Duodenal mucosa (tissue), 2 donors: ENCODE measurements at regions not wholly inside any gene's neighbourhood (a gene's known extent, or its start where the extent isn't known, plus 50 kb on each side); places are given as distances from the start of the nearest gene placed in this dataset.

Experiments
- H3K27ac ChIP-seq: one replicate; pipeline ENCODE4 v1.7.0; 2013; ENCODE audit warnings: low read depth, low read length
- H3K27me3 ChIP-seq, 2 donors: one replicate each; pipeline ENCODE4 v1.7.0; 2013; ENCODE audit warnings: low read length in 2 of 2, control low read depth in 1 of 2; ENCODE audit not compliant: insufficient read depth in 2 of 2, control insufficient read depth in 1 of 2
- H3K36me3 ChIP-seq, 2 donors: one replicate each; pipeline ENCODE4 v1.7.0; 2013; ENCODE audit warnings: low read length in 2 of 2, control low read depth in 1 of 2; ENCODE audit not compliant: insufficient read depth in 2 of 2, control insufficient read depth in 1 of 2
- H3K4me1 ChIP-seq, 2 donors: one replicate each; pipeline ENCODE4 v1.7.0; 2013; ENCODE audit warnings: low read length in 2 of 2, control low read depth in 1 of 2; ENCODE audit not compliant: insufficient read depth in 2 of 2, control insufficient read depth in 1 of 2
- H3K4me3 ChIP-seq, 2 donors: one replicate each; pipeline ENCODE4 v1.7.0; 2013; ENCODE audit warnings: low read length in 2 of 2, low read depth in 1 of 2
- H3K9ac ChIP-seq, 2 donors: one replicate each; pipeline ENCODE4 v1.7.0; 2013; ENCODE audit warnings: low read length in 2 of 2, low read depth in 1 of 2
- H3K9me3 ChIP-seq, 2 donors: one replicate each; pipeline ENCODE4 v1.7.0; 2013; ENCODE audit warnings: low read length in 2 of 2, control low read depth in 1 of 2; ENCODE audit not compliant: control insufficient read depth in 1 of 2

- Histone ChIP-seq H3K27ac (no peak overlapping the region), H3K27me3 (no peaks in the 10 kb centered on the region), H3K9me3 (no peaks in the 10 kb centered on the region), H3K4me1 (no peaks in the 10 kb centered on the region), H3K36me3 (no peaks in the 10 kb centered on the region), H3K9ac (no peak overlapping the region), H3K4me3 (no peak overlapping the region)
Measured at GRCh38 chr2:15883684-15884083, 56.7 kb upstream of the MYCN start.

GRCh38 chr2:15884790-15885189 lies 55.6 kb upstream of the MYCN start:
- no peak overlapping the region for H3K4me3 ChIP-seq
- no peak overlapping the region for H3K27ac ChIP-seq
- no peak overlapping the region for H3K9ac ChIP-seq
- H3K36me3 ChIP-seq: no peaks in the 10 kb centered on the region
- no peaks in the 10 kb centered on the region for H3K27me3 ChIP-seq
- no peaks in the 10 kb centered on the region for H3K9me3 ChIP-seq
- H3K4me1 ChIP-seq: peaks cover 0 to 9% of the 10 kb centered on the region in 2 donors

GRCh38 chr2:15886231-15886630 lies 54.1 kb upstream of the MYCN start:
- Histone ChIP-seq H3K9ac (no peak overlapping the region), H3K27ac (no peak overlapping the region), H3K36me3 (no peaks in the 10 kb centered on the region), H3K4me3 (no peak overlapping the region), H3K27me3 (no peaks in the 10 kb centered on the region), H3K9me3 (no peaks in the 10 kb centered on the region), H3K4me1 (peaks cover 0 to 16% of the 10 kb centered on the region in 2 donors)

- Histone ChIP-seq H3K27ac (no peak overlapping the region), H3K4me1 (peaks cover 0 to 16% of the 10 kb centered on the region in 2 donors), H3K36me3 (no peaks in the 10 kb centered on the region), H3K9me3 (no peaks in the 10 kb centered on the region), H3K9ac (no peak overlapping the region), H3K4me3 (no peak overlapping the region), H3K27me3 (no peaks in the 10 kb centered on the region)
Measured at GRCh38 chr2:15889442-15890123, 50.8 kb upstream of the MYCN start.

GRCh38 chr2:15890124-15890754 lies 50.1 kb upstream of the MYCN start:
- H3K27ac ChIP-seq: no peak overlapping the region
- H3K4me3 ChIP-seq: no peak overlapping the region
- H3K9me3 ChIP-seq: no peaks in the 10 kb centered on the region
- H3K9ac ChIP-seq: no peak overlapping the region
- H3K27me3 ChIP-seq: no peaks in the 10 kb centered on the region
- no peaks in the 10 kb centered on the region for H3K36me3 ChIP-seq
- peaks cover 0 to 16% of the 10 kb centered on the region in 2 donors for H3K4me1 ChIP-seq
